ENCODE measurements at regions not wholly inside any gene's neighbourhood (a gene's known extent, or its start where the extent isn't known, plus 50 kb on each side); places are given as distances from the start of the nearest gene placed in this dataset.

- no peak for ATAC-seq
These were observed 55.6 kb downstream of the RHOXF2B start for GRCh38 chrX:120021927-120022326.

GRCh38 chrX:120020305-120020704 lies 57.2 kb downstream of the RHOXF2B start:
- ATAC-seq = no peak

GRCh38 chrX:120016068-120016441 lies 61.4 kb downstream of the RHOXF2B start:
- ATAC-seq = no peak

GRCh38 chrX:120015145-120016067 lies 62.1 kb downstream of the RHOXF2B start:
- ATAC-seq = no peak

GRCh38 chrX:120014354-120015130 lies 62.9 kb downstream of the RHOXF2B start:
- no peak for ATAC-seq

GRCh38 chrX:120001787-120002186 lies 58.2 kb upstream of the NKAP start:
- ATAC-seq = no peak

DNA sequence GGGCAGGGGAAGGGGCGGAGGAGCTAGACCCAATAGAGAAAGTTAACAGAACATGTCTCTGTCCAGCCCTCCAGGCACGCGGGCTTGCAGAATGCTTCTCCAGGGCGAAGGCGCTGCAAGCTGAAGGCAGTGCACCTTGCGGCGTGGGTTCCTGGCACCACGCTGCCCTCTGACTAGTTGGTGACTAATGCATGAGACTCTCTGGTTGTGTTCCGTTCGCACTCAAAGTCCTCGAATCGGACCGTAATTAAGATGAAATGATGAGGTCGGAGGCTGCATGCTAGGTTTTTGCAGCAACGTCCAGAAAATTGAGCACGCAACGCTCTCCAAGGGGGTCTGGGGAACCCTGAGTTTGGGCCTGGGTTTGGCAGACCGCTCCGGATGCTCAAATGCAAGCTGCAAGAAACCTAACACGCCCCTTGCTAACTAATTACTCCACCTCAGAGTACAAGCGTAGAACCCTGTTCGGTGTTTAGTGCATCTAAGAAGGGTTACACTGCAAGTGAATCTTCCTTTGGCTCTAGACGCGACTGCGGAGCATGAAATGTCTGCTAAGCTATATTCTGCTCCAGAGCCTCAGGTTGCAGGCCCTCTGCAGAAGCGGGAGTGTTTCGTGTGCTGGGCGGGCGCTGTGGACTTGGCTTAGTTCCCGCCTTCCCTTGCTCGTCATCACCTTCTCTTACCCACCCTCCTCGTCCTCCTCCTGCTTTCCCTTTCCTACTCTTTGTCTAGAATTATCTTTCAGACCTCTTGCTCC lies 57.1 kb upstream of the NKAP start:
- ATAC-seq = peak; percentile 41 to 43

DNA sequence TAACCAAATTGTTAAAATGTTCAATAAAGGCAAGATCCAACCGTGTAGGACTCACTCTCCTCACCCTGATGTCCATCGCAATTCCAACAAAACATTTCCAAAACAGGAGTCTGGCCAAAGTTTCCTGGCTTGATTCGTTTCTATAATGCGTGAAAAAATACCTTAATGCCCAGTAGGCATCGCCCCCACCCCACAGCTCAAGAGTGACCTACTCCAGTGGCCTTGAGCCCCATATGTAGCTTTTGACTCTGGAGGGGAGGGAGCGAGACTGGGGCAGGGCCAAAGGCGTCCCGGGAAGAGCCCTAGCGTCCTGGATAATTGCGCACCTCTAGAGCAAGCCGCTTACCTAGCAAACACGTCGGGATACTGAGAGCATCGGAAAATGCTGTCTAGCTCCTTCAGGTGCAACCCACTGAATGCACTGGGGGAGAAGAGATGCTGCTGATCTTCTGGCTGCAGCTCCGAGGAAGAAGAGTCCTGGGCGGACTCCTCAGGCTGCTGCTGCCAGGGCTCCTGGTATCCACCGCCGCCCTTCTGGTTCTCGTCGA lies 55.6 kb upstream of the NKAP start:
- ATAC-seq = no peak

DNA sequence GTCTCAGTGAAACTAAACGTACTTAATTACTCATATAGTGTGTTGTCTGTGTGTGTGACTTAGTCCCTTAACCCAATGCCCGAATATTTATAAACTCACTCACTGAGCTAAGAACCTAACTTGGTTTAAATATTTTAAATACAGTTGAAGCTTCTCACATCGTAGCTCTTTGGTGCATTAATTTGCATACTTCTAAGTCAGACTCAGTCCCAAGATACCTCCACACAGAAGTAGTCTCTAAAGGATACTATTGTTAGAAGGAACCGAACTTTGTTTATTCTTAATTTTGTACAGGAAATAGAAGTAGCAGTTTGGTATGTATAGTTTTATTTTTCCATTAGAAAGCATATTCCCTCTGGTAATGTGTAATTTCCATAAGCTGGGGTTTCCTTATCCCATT lies 54.0 kb upstream of the NKAP start:
- ATAC-seq = no peak

- no peak for ATAC-seq
These were observed 53.3 kb upstream of the NKAP start for GRCh38 chrX:119996600-119997524.

- no peak for ATAC-seq
These were observed 52.5 kb upstream of the NKAP start for GRCh38 chrX:119996069-119996468.
